ENCODE measurements at regions not wholly inside any gene's neighbourhood (a gene's known extent, or its start where the extent isn't known, plus 50 kb on each side); places are given as distances from the start of the nearest gene placed in this dataset.

DNA sequence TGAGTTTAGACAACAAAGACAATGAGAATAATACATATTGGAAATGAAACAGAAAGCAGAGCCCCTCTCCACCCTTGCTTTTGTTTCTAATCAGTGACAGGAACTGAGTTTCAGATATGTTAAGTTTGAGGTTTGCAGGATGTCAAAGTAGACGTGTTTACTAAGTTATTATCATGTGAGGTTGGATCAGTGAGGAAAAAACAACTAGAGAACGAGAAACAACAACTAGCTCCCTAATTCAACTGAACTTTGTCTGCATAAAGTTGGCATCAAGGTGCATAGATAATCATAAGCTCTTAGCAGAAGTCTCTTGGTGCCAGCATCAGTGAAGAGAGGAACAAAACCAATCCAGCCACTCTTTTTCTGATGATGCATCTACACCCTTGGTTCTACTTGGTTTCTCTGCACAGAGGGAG, 491.1 kb upstream of the NR2F2 start:
- CTCF ChIA-PET: interaction anchor here (1.0 kb wide), 1 partner anchor 187 kb away, joined by 3 read pairs; no protein-coding TSS in a partner anchor
- Mint-ChIP-seq H3K9me3 (ENCODE audit: low read depth, unreplicated experiment) (no peaks in the 10 kb centered on the region), H3K4me3 (ENCODE audit: low read depth, unreplicated experiment) (no peak overlapping the region), H3K4me1 (ENCODE audit: low read depth, unreplicated experiment) (no peaks in the 10 kb centered on the region), H3K36me3 (ENCODE audit: insufficient read depth, unreplicated experiment) (no peaks in the 10 kb centered on the region), H3K27me3 (ENCODE audit: unreplicated experiment) (no peaks in the 10 kb centered on the region), H3K27ac (ENCODE audit: unreplicated experiment) (no peak overlapping the region)
- DNase-seq: no peak
- TF ChIP-seq, protein P1, sequence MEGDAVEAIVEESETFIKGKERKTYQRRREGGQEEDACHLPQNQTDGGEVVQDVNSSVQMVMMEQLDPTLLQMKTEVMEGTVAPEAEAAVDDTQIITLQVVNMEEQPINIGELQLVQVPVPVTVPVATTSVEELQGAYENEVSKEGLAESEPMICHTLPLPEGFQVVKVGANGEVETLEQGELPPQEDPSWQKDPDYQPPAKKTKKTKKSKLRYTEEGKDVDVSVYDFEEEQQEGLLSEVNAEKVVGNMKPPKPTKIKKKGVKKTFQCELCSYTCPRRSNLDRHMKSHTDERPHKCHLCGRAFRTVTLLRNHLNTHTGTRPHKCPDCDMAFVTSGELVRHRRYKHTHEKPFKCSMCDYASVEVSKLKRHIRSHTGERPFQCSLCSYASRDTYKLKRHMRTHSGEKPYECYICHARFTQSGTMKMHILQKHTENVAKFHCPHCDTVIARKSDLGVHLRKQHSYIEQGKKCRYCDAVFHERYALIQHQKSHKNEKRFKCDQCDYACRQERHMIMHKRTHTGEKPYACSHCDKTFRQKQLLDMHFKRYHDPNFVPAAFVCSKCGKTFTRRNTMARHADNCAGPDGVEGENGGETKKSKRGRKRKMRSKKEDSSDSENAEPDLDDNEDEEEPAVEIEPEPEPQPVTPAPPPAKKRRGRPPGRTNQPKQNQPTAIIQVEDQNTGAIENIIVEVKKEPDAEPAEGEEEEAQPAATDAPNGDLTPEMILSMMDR (IDR thresholded peaks at IDR 0.05; ENCODE audit: unreplicated experiment): no peak
- BruUV-seq (replicated peaks): no TSS peak
- intact Hi-C loops (cut with micrococcal nuclease; ENCODE audit: unreplicated experiment): no loop called here

DNA sequence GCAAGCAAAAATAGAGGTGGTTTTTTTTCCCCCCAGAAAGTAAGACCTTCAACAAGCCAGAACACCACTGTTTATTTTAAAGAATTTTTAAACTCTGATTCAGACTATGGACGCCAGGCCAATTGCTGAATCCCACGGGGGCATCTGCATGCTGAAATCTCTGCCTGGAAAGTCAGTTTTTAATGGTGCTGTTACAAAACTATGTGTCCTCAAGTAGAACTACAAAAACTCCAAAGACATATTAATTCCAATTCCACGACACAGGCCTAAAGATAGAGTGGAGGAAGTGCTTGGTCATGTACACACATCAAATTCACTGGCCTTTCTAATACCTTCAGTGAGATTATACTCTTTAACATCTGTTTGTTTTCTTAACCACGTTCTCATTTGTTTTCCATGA, 490.5 kb upstream of the NR2F2 start:
- DNase-seq: no peak
- no peaks in the 10 kb centered on the region for H3K4me1 Mint-ChIP-seq (ENCODE audit: low read depth, unreplicated experiment)
- no peaks in the 10 kb centered on the region for H3K36me3 Mint-ChIP-seq (ENCODE audit: insufficient read depth, unreplicated experiment)
- CTCF ChIA-PET: no interaction called here
- no peaks in the 10 kb centered on the region for H3K27me3 Mint-ChIP-seq (ENCODE audit: unreplicated experiment)
- H3K4me3 Mint-ChIP-seq (ENCODE audit: low read depth, unreplicated experiment): no peak overlapping the region
- BruUV-seq (replicated peaks): no TSS peak
- no peaks in the 10 kb centered on the region for H3K9me3 Mint-ChIP-seq (ENCODE audit: low read depth, unreplicated experiment)
- TF ChIP-seq, protein P1 (IDR thresholded peaks at IDR 0.05; ENCODE audit: unreplicated experiment): no peak
- intact Hi-C loops (cut with micrococcal nuclease; ENCODE audit: unreplicated experiment): no loop called here
- H3K27ac Mint-ChIP-seq (ENCODE audit: unreplicated experiment): no peak overlapping the region

- no peak for DNase-seq
- H3K27ac Mint-ChIP-seq (ENCODE audit: unreplicated experiment): no peak overlapping the region
- H3K27me3 Mint-ChIP-seq (ENCODE audit: unreplicated experiment): no peaks in the 10 kb centered on the region
- intact Hi-C loops (cut with micrococcal nuclease; ENCODE audit: unreplicated experiment): no loop called here
- BruUV-seq (replicated peaks): no TSS peak
- CTCF ChIA-PET: no interaction called here
- no peaks in the 10 kb centered on the region for H3K36me3 Mint-ChIP-seq (ENCODE audit: insufficient read depth, unreplicated experiment)
- no peaks in the 10 kb centered on the region for H3K9me3 Mint-ChIP-seq (ENCODE audit: low read depth, unreplicated experiment)
- TF ChIP-seq, protein P1 (IDR thresholded peaks at IDR 0.05; ENCODE audit: unreplicated experiment): no peak
- no peak overlapping the region for H3K4me3 Mint-ChIP-seq (ENCODE audit: low read depth, unreplicated experiment)
- H3K4me1 Mint-ChIP-seq (ENCODE audit: low read depth, unreplicated experiment): no peaks in the 10 kb centered on the region
These were observed 489.6 kb upstream of the NR2F2 start for GRCh38 chr15:95840855-95841254.

DNA sequence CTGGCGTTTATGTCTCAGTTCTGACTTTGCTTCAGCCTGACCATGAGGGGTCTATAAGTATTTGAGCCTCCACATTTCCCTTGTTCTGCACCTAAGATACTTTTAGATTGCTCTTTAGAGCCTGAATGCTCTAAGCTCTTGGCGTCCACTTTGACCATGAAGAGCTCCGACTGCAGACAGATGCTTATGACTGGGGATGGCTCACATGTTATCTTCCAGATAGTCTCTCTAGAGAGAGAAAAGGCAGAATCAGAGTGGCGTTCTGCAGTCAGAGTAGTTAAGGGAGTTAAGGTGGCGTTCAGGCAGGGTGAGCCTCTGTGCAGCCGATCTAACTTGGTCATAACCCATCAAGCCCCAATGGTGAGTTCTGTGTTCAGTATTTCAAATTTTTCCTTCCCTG, 487.9 kb upstream of the NR2F2 start:
- H3K4me1 Mint-ChIP-seq (ENCODE audit: low read depth, unreplicated experiment): no peaks in the 10 kb centered on the region
- no TSS peak for BruUV-seq (replicated peaks)
- TF ChIP-seq, protein P1 (IDR thresholded peaks at IDR 0.05; ENCODE audit: unreplicated experiment): no peak
- CTCF ChIA-PET: no interaction called here
- H3K9me3 Mint-ChIP-seq (ENCODE audit: low read depth, unreplicated experiment): no peaks in the 10 kb centered on the region
- no peak for DNase-seq
- H3K4me3 Mint-ChIP-seq (ENCODE audit: low read depth, unreplicated experiment): no peak overlapping the region
- H3K36me3 Mint-ChIP-seq (ENCODE audit: insufficient read depth, unreplicated experiment): no peaks in the 10 kb centered on the region
- H3K27ac Mint-ChIP-seq (ENCODE audit: unreplicated experiment): no peak overlapping the region
- intact Hi-C loops (cut with micrococcal nuclease; ENCODE audit: unreplicated experiment): no loop called here
- H3K27me3 Mint-ChIP-seq (ENCODE audit: unreplicated experiment): no peaks in the 10 kb centered on the region

Data from Calu3 (cell line).